ENCODE measurements at regions not wholly inside any gene's neighbourhood (a gene's known extent, or its start where the extent isn't known, plus 50 kb on each side); places are given as distances from the start of the nearest gene placed in this dataset.

DNA sequence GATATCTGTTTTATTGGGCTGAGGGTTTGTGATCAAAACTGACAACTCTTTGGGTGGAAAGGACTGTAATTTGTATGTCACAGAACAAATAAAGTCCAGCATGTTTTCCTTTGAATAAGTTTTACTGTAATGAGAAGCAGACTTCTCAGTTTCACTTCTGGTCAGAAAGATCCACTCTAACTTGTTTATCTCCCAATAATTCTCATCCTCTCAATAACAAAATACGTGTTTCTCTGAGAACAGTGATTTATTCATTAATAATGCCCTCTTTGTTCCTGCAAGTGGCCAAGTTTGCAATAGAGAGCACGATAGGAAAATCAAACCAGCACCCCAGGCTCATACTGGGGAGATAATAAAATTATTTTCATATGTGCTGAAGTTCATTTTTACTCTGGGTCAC is 190.6 kb downstream of the CNTN3 start:
- BruUV-seq (replicated peaks): no TSS peak
- Histone ChIP-seq H3K9me3 (ENCODE audit: low read depth, low read length, poor library complexity, severe bottlenecking) (no peaks in the 10 kb centered on the region), H3K36me3 (ENCODE audit: insufficient read depth, low read length, poor library complexity, severe bottlenecking) (no peaks in the 10 kb centered on the region), H3K27me3 (replicated peaks; ENCODE audit: insufficient read depth, low read depth, low read length, poor library complexity) (no peaks in the 10 kb centered on the region), H3K4me1 (ENCODE audit: insufficient read depth, low read length, poor library complexity, severe bottlenecking) (no peaks in the 10 kb centered on the region), H3K4me3 (ENCODE audit: low read depth, low read length, poor library complexity, severe bottlenecking) (no peak overlapping the region), H3K27ac (ENCODE audit: low read depth, low read length, poor library complexity, severe bottlenecking) (no peak overlapping the region)
- CTCF ChIA-PET: no interaction called here
- POLR2A ChIA-PET (ENCODE audit: low non-redundant PET): no interaction called here
- TF ChIP-seq, protein P1, sequence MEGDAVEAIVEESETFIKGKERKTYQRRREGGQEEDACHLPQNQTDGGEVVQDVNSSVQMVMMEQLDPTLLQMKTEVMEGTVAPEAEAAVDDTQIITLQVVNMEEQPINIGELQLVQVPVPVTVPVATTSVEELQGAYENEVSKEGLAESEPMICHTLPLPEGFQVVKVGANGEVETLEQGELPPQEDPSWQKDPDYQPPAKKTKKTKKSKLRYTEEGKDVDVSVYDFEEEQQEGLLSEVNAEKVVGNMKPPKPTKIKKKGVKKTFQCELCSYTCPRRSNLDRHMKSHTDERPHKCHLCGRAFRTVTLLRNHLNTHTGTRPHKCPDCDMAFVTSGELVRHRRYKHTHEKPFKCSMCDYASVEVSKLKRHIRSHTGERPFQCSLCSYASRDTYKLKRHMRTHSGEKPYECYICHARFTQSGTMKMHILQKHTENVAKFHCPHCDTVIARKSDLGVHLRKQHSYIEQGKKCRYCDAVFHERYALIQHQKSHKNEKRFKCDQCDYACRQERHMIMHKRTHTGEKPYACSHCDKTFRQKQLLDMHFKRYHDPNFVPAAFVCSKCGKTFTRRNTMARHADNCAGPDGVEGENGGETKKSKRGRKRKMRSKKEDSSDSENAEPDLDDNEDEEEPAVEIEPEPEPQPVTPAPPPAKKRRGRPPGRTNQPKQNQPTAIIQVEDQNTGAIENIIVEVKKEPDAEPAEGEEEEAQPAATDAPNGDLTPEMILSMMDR (conservative IDR thresholded peaks at IDR 0.05; ENCODE audit: low read depth, low read length): no peak
- TF ChIP-seq EZH2 (IDR thresholded peaks at IDR 0.05; ENCODE audit: borderline replicate concordance, low read depth, low read length, poor library complexity, severe bottlenecking): no peak
- DNase-seq (ENCODE audit: low spot score): no peak
- intact Hi-C loops (cut with micrococcal nuclease; ENCODE audit: unreplicated experiment): no loop called here

DNA sequence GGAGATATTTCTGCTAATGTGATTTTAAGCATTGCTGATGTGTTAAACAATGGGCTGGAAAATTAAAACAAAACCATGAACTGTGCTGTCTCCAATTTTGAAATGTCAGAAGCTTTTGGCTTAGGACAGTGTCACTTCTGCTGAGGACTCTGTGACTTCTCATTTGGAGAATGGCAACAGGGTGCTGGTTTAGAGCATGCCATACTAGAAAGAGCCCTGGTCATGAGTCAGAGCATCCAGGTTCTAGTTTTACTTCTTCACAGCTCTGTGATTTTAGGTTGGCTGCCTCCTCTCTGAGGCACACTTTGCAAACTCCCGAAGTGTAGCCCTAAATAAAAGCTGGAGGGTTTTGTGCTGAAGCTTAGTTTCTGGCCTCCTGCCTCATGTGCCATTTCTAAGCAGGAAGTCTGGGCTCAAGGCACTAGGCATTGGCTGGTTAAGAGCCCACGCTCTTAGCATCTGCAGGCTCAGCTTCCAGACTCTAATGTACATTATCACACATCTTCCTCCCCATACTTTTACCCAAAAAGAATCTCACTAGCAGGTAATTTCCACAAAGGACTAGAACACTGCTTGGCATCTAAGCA is 193.8 kb downstream of the CNTN3 start:
- TF ChIP-seq, protein P1 (conservative IDR thresholded peaks at IDR 0.05; ENCODE audit: low read depth, low read length): no peak
- no peak for TF ChIP-seq EZH2 (IDR thresholded peaks at IDR 0.05; ENCODE audit: borderline replicate concordance, low read depth, low read length, poor library complexity, severe bottlenecking)
- ChIA-PET POLR2A (ENCODE audit: low non-redundant PET) (no interaction called here), CTCF (no interaction called here)
- H3K4me3 ChIP-seq (ENCODE audit: low read depth, low read length, poor library complexity, severe bottlenecking): no peak overlapping the region
- no peak for DNase-seq (ENCODE audit: low spot score)
- intact Hi-C loops (cut with micrococcal nuclease; ENCODE audit: unreplicated experiment): no loop called here
- H3K9me3 ChIP-seq (ENCODE audit: low read depth, low read length, poor library complexity, severe bottlenecking): no peaks in the 10 kb centered on the region
- H3K4me1 ChIP-seq (ENCODE audit: insufficient read depth, low read length, poor library complexity, severe bottlenecking): no peaks in the 10 kb centered on the region
- no peaks in the 10 kb centered on the region for H3K36me3 ChIP-seq (ENCODE audit: insufficient read depth, low read length, poor library complexity, severe bottlenecking)
- BruUV-seq (replicated peaks): no TSS peak
- no peak overlapping the region for H3K27ac ChIP-seq (ENCODE audit: low read depth, low read length, poor library complexity, severe bottlenecking)
- no peaks in the 10 kb centered on the region for H3K27me3 ChIP-seq (replicated peaks; ENCODE audit: insufficient read depth, low read depth, low read length, poor library complexity)

DNA sequence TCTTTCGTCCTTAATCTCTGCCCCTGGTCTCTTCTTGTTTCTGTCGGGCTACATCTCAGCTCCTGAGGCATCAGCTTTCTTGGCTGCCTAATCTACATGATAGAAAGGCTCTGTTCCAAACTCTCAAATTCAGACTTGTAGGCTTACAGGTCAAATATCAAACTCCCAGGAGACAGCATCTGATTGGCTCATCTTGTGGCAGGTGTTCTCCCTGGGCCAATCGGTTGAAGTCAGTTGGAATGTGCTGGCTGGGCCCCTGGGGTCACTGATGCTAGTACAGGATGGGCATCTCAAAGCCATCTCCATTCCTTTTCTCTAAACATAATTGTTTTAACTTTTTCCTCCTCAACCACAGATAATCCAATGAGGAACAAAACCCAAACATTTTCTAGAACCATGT is 198.7 kb downstream of the CNTN3 start:
- Histone ChIP-seq H3K9me3 (ENCODE audit: low read depth, low read length, poor library complexity, severe bottlenecking) (no peaks in the 10 kb centered on the region), H3K36me3 (ENCODE audit: insufficient read depth, low read length, poor library complexity, severe bottlenecking) (no peaks in the 10 kb centered on the region), H3K4me1 (ENCODE audit: insufficient read depth, low read length, poor library complexity, severe bottlenecking) (no peaks in the 10 kb centered on the region), H3K4me3 (ENCODE audit: low read depth, low read length, poor library complexity, severe bottlenecking) (no peak overlapping the region), H3K27ac (ENCODE audit: low read depth, low read length, poor library complexity, severe bottlenecking) (no peak overlapping the region), H3K27me3 (replicated peaks; ENCODE audit: insufficient read depth, low read depth, low read length, poor library complexity) (no peaks in the 10 kb centered on the region)
- no TSS peak for BruUV-seq (replicated peaks)
- TF ChIP-seq, protein P1 (conservative IDR thresholded peaks at IDR 0.05; ENCODE audit: low read depth, low read length): no peak
- no peak for TF ChIP-seq EZH2 (IDR thresholded peaks at IDR 0.05; ENCODE audit: borderline replicate concordance, low read depth, low read length, poor library complexity, severe bottlenecking)
- ChIA-PET CTCF (no interaction called here), POLR2A (ENCODE audit: low non-redundant PET) (no interaction called here)
- intact Hi-C loops (cut with micrococcal nuclease; ENCODE audit: unreplicated experiment): no loop called here
- no peak for DNase-seq (ENCODE audit: low spot score)
